Spleen (tissue), 11 donors: ENCODE measurements at regions not wholly inside any gene's neighbourhood (a gene's known extent, or its start where the extent isn't known, plus 50 kb on each side); places are given as distances from the start of the nearest gene placed in this dataset.

ENCODE experiments used
- DNase-seq: peaks from one replicate; pipeline ENCODE4 v3.0.0-alpha.2; 2020
- H3K27ac ChIP-seq, 8 donors: fragments of 200-600 bp; sonication (generic) in 7 of 8; 1 replicate in 4 of 8; 2 replicates in 4 of 8; pipeline versions ENCODE4 v1.5.0 to v1.8.0; 2016 to 2021; ENCODE audit warnings: inconsistent platforms in 4 of 8, mild to moderate bottlenecking in 4 of 8, moderate library complexity in 1 of 8
- H3K27me3 ChIP-seq, 7 donors: fragments of 200-600 bp; sonication (generic) in 6 of 7; replicated peaks in 1 of 7; 1 replicate in 4 of 7; 2 replicates in 3 of 7; pipeline versions ENCODE4 v1.5.0 to v1.8.0; 2016 to 2021; ENCODE audit warnings: inconsistent platforms in 3 of 7, mild to moderate bottlenecking in 1 of 7
- H3K36me3 ChIP-seq, 6 donors: fragments of 200-600 bp; sonication (generic) in 5 of 6; 1 replicate in 4 of 6; 2 replicates in 2 of 6; pipeline versions ENCODE4 v1.5.0 to v1.8.0; 2016 to 2021; ENCODE audit warnings: inconsistent platforms in 2 of 6
- H3K4me1 ChIP-seq, 6 donors: fragments of 200-600 bp; sonication (generic) in 5 of 6; 1 replicate in 3 of 6; 2 replicates in 3 of 6; pipeline versions ENCODE4 v1.5.0 to v1.8.0; 2016 to 2021; ENCODE audit warnings: inconsistent platforms in 3 of 6
- H3K4me3 ChIP-seq, 8 donors: fragments of 200-600 bp; sonication (generic) in 7 of 8; 1 replicate in 4 of 8; 2 replicates in 4 of 8; pipeline versions ENCODE4 v1.5.0 to v1.8.0; 2016 to 2021; ENCODE audit warnings: inconsistent platforms in 4 of 8, mild to moderate bottlenecking in 4 of 8, moderate library complexity in 2 of 8
- H3K9me3 ChIP-seq, 8 donors: fragments of 200-600 bp; sonication (generic) in 7 of 8; 1 replicate in 4 of 8; 2 replicates in 4 of 8; pipeline versions ENCODE4 v1.5.0 to v1.8.0; 2016 to 2021; ENCODE audit warnings: inconsistent platforms in 4 of 8
- POLR2A ChIP-seq, 3 donors: fragments of 450-650 bp; IDR thresholded peaks; one replicate each; pipeline ENCODE4 v1.5.1; 2017; ENCODE audit warnings: antibody characterized with exemption in 3 of 3, mild to moderate bottlenecking in 1 of 3
- POLR2AphosphoS5 ChIP-seq, 3 donors: sonication (generic); formaldehyde crosslinking; IDR thresholded peaks; one replicate each; pipeline ENCODE4 v1.5.1; 2017; ENCODE audit warnings: antibody characterized with exemption in 3 of 3
- WGBS, 5 donors: extraction: QIAGEN DNeasy Blood & Tissue Kit in 3 of 5; methylation state at CpG; one replicate each; pipeline versions ENCODE4 v1.1.5 to v1.1.7; 2013 to 2018; 5-methylcytosine and 5-hydroxymethylcytosine counted together
- intact Hi-C: fragments of 100-400 bp; cut with DNase I; formaldehyde crosslinking; loops from one replicate; pipeline ENCODE4 v1.15.0; 2023; ENCODE audit warnings: low total_unique reads
- TF ChIP-seq, protein P1 (sequence below), 11 experiments: fragments of 200-600 bp in 7 of 11; fragments of 450-650 bp in 4 of 11; sonication (generic) in 4 of 11; IDR thresholded peaks in 8 of 11; conservative IDR thresholded peaks in 3 of 11; 1 replicate in 7 of 11; 2 replicates in 4 of 11; pipeline versions ENCODE4 v1.4.0 to v1.8.0; 2016 to 2021; ENCODE audit warnings: antibody characterized with exemption in 11 of 11, inconsistent platforms in 4 of 11, mild to moderate bottlenecking in 1 of 11
- donor health status: healthy with polysubstance abuse.
- donor health status: DM: no; HTN: no; CAD: no; lungs with moderate emphysema.
- donor health status: DM: no; HTN: no; CAD: no.
- donor health status: Bipolar disorder and iron deficiency.
- donor health status: healthy.
- donor health status: DM: no; HTN: no; CAD: no.
- donor health status: DM: yes; HTN: yes; CAD: no.

DNA sequence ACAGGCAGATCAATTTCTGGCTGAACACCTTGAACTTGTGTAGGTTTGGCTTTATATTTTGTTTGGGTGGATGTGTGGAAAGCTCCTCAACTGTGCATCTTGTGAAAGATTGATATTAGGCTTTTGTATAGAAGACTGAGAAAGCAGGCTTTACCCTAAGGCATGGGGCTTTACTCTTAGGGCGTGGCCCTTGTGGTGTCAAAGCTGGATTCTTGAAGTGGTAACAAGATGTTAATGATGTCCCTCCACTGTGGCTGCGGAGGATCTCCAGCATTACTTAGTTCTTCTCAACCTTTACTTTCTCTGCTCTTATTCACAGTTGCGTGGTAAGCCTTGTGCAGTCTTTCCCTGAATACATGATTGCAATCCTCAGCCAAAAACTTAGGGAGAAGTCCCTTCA lies 54.1 kb upstream of the HECTD2 start:
- Histone ChIP-seq H3K27ac (no peak overlapping the region), H3K4me3 (no peak overlapping the region), H3K4me1 (no peaks in the 10 kb centered on the region), H3K36me3 (no peaks in the 10 kb centered on the region), H3K9me3 (no peaks in the 10 kb centered on the region), H3K27me3 (peaks cover 0 to 15% (median 0%) of the 10 kb centered on the region in 7 donors)
- TF ChIP-seq POLR2A (IDR thresholded peaks at IDR 0.05) (no peak), POLR2AphosphoS5 (IDR thresholded peaks at IDR 0.05) (no peak)
- TF ChIP-seq, protein P1, sequence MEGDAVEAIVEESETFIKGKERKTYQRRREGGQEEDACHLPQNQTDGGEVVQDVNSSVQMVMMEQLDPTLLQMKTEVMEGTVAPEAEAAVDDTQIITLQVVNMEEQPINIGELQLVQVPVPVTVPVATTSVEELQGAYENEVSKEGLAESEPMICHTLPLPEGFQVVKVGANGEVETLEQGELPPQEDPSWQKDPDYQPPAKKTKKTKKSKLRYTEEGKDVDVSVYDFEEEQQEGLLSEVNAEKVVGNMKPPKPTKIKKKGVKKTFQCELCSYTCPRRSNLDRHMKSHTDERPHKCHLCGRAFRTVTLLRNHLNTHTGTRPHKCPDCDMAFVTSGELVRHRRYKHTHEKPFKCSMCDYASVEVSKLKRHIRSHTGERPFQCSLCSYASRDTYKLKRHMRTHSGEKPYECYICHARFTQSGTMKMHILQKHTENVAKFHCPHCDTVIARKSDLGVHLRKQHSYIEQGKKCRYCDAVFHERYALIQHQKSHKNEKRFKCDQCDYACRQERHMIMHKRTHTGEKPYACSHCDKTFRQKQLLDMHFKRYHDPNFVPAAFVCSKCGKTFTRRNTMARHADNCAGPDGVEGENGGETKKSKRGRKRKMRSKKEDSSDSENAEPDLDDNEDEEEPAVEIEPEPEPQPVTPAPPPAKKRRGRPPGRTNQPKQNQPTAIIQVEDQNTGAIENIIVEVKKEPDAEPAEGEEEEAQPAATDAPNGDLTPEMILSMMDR (IDR thresholded peaks at IDR 0.05 in 8 of 11, conservative IDR thresholded peaks at IDR 0.05 in 3 of 11), result no peak
- intact Hi-C loops, result no loop called here
- 82 to 94% (median 88%) methylated on average over 3 of the region's 3 CpGs for WGBS, 5 donors
- no peak for DNase-seq

DNA sequence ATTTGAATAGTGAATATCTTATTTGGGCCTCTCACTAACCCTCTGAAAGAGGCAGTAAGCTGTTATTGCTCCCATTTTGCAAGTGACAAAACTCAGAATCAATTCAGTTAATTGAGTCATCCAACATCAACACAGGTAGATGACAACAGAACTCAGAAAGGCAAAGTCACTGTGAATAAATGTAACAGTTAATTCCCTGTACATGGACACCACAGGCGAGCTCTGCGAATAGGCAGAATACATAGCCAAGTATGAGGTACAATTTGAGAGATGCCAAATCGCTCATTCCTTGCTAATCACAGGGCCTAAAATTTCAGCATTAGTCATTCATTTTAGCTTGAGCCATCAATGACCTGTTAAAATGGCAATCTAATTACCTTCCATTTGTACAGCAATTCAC lies 52.6 kb upstream of the HECTD2 start:
- TF ChIP-seq POLR2A (IDR thresholded peaks at IDR 0.05) (no peak), POLR2AphosphoS5 (IDR thresholded peaks at IDR 0.05) (no peak)
- TF ChIP-seq, protein P1 (IDR thresholded peaks at IDR 0.05 in 8 of 11, conservative IDR thresholded peaks at IDR 0.05 in 3 of 11), result no peak
- intact Hi-C loops, result no loop called here
- no peak for DNase-seq
- H3K4me3 ChIP-seq, result no peak overlapping the region
- H3K27me3 ChIP-seq, result peaks cover 0 to 15% (median 0%) of the 10 kb centered on the region in 7 donors
- no peaks in the 10 kb centered on the region for H3K36me3 ChIP-seq
- no peaks in the 10 kb centered on the region for H3K4me1 ChIP-seq
- H3K9me3 ChIP-seq, result no peaks in the 10 kb centered on the region
- WGBS, 5 donors, result 88 to 98% (median 94%) methylated on average over 3 of the region's 3 CpGs
- no peak overlapping the region for H3K27ac ChIP-seq
